GM19395 (cell line): ENCODE measurements at regions not wholly inside any gene's neighbourhood (a gene's known extent, or its start where the extent isn't known, plus 50 kb on each side); places are given as distances from the start of the nearest gene placed in this dataset.
"Not testable (repeated sequence)": the region's sequence is repeated elsewhere in the genome, so short reads cannot be mapped to it uniquely, and the experiment has no call there.

Experiments used
- ATAC-seq: cut with Tn5 transposase; IDR thresholded peaks from one replicate; pipeline ENCODE4 v1.9.1; 2021; ENCODE audit warnings: mild to moderate bottlenecking, moderate library complexity; ENCODE audit not compliant: unreplicated experiment

GRCh38 chr2:199216253-199216652 lies 241.5 kb downstream of the SATB2 start:
- ATAC-seq: peak; percentile 80

- no peak for ATAC-seq
These were observed 250.7 kb downstream of the SATB2 start for GRCh38 chr2:199207011-199207410.

GRCh38 chr2:199206536-199206935 lies 251.2 kb downstream of the SATB2 start:
- ATAC-seq: no peak

GRCh38 chr2:199202964-199203363 lies 254.8 kb downstream of the SATB2 start:
- ATAC-seq: no peak

- no peak for ATAC-seq
These were observed 256.2 kb downstream of the SATB2 start for GRCh38 chr2:199201539-199201938.

- no peak for ATAC-seq
These were observed 257.9 kb downstream of the SATB2 start for GRCh38 chr2:199199797-199200196.

- no peak for ATAC-seq
These were observed 260.3 kb downstream of the SATB2 start for GRCh38 chr2:199197448-199197847.

- no peak for ATAC-seq
These were observed 261.1 kb downstream of the SATB2 start for GRCh38 chr2:199196686-199197085.

- ATAC-seq: no peak
These were observed 261.7 kb downstream of the SATB2 start for GRCh38 chr2:199195927-199196502.

- no peak for ATAC-seq
These were observed 266.3 kb downstream of the SATB2 start for GRCh38 chr2:199191461-199191860.

GRCh38 chr2:199189229-199189628 lies 268.5 kb downstream of the SATB2 start:
- no peak for ATAC-seq

GRCh38 chr2:199186301-199186751 lies 271.4 kb downstream of the SATB2 start:
- no peak for ATAC-seq

GRCh38 chr2:199185174-199185573 lies 272.6 kb downstream of the SATB2 start:
- ATAC-seq: not testable (repeated sequence)

GRCh38 chr2:199163613-199164458 lies 293.9 kb downstream of the SATB2 start:
- ATAC-seq: no peak

GRCh38 chr2:199160677-199161465 lies 296.9 kb downstream of the SATB2 start:
- no peak for ATAC-seq

- no peak for ATAC-seq
These were observed 297.7 kb downstream of the SATB2 start for GRCh38 chr2:199160081-199160480.

- ATAC-seq: no peak
These were observed 309.5 kb downstream of the SATB2 start for GRCh38 chr2:199148076-199148845.

- ATAC-seq: no peak
These were observed 310.5 kb downstream of the SATB2 start for GRCh38 chr2:199147216-199147615.

GRCh38 chr2:199144546-199144945 lies 313.2 kb downstream of the SATB2 start:
- ATAC-seq: no peak

GRCh38 chr2:199144036-199144435 lies 313.7 kb downstream of the SATB2 start:
- ATAC-seq: no peak

GRCh38 chr2:199136681-199137080 lies 321.1 kb downstream of the SATB2 start:
- no peak for ATAC-seq
